ENCODE measurements at regions not wholly inside any gene's neighbourhood (a gene's known extent, or its start where the extent isn't known, plus 50 kb on each side); places are given as distances from the start of the nearest gene placed in this dataset.

DNA sequence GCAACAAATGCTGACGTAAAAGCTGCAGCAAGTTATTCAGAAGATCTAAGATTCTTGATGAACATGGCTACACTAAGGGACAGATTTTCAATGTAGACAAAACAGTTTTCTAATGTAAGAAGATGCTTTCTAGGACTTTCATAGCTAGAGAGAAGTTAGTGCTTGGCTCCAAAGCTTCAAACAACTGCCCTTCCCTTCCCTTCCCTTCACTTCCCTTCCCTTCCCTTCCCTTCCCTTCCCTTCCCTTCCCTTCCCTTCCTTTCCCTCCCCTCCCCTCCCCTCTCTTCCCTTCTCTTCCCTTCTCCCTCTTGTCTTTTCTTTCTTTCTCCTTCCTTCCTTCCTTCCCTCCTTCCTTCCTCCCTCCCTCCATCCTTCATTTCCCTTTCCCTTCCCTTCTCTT lies 365.3 kb upstream of the ADGRL4 start:
- no peak overlapping the region for H3K9ac ChIP-seq (ENCODE audit: extremely low read depth, low read length, poor library complexity, severe bottlenecking)
- peaks cover 20% of the 10 kb centered on the region for H3K4me1 Mint-ChIP-seq
- no peaks in the 10 kb centered on the region for H3K36me3 Mint-ChIP-seq (ENCODE audit: low read depth)
- H3K27me3 ChIP-seq (ENCODE audit: control insufficient read depth, insufficient read depth, low read length, poor library complexity, severe bottlenecking): no peaks in the 10 kb centered on the region
- H3K36me3 ChIP-seq (ENCODE audit: control insufficient read depth, insufficient read depth, low read length): no peaks in the 10 kb centered on the region
- no peak overlapping the region for H3K4me3 ChIP-seq (ENCODE audit: low read length)
- no peak overlapping the region for H3K27ac ChIP-seq (ENCODE audit: low read depth, low read length)
- no peaks in the 10 kb centered on the region for H3K27me3 Mint-ChIP-seq (ENCODE audit: insufficient read depth)
- TF ChIP-seq, protein P1, sequence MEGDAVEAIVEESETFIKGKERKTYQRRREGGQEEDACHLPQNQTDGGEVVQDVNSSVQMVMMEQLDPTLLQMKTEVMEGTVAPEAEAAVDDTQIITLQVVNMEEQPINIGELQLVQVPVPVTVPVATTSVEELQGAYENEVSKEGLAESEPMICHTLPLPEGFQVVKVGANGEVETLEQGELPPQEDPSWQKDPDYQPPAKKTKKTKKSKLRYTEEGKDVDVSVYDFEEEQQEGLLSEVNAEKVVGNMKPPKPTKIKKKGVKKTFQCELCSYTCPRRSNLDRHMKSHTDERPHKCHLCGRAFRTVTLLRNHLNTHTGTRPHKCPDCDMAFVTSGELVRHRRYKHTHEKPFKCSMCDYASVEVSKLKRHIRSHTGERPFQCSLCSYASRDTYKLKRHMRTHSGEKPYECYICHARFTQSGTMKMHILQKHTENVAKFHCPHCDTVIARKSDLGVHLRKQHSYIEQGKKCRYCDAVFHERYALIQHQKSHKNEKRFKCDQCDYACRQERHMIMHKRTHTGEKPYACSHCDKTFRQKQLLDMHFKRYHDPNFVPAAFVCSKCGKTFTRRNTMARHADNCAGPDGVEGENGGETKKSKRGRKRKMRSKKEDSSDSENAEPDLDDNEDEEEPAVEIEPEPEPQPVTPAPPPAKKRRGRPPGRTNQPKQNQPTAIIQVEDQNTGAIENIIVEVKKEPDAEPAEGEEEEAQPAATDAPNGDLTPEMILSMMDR (conservative IDR thresholded peaks at IDR 0.05): no peak
- H3K9me3 ChIP-seq (ENCODE audit: control insufficient read depth, low read length): no peaks in the 10 kb centered on the region
- 91 to 95% methylated on average over 1 of the region's 1 CpG for WGBS, 2 experiments (ENCODE audit: insufficient coverage in 1 of 2, insufficient read length in 1 of 2)
- H3K27ac Mint-ChIP-seq: no peak overlapping the region
- no peaks in the 10 kb centered on the region for H3K9me3 Mint-ChIP-seq
- peaks cover 4% of the 10 kb centered on the region for H3K4me1 ChIP-seq (ENCODE audit: control insufficient read depth, insufficient read depth, low read length)
- DNase-seq: no peak
- no peak overlapping the region for H3K4me3 Mint-ChIP-seq

GRCh38 chr1:79369091-79369490 lies 362.6 kb upstream of the ADGRL4 start:
- 89 to 90% methylated on average over 3 of the region's 3 CpGs for WGBS, 2 experiments (ENCODE audit: insufficient coverage in 1 of 2, insufficient read length in 1 of 2)
- no peak overlapping the region for H3K27ac Mint-ChIP-seq
- H3K9me3 Mint-ChIP-seq: no peaks in the 10 kb centered on the region

DNA sequence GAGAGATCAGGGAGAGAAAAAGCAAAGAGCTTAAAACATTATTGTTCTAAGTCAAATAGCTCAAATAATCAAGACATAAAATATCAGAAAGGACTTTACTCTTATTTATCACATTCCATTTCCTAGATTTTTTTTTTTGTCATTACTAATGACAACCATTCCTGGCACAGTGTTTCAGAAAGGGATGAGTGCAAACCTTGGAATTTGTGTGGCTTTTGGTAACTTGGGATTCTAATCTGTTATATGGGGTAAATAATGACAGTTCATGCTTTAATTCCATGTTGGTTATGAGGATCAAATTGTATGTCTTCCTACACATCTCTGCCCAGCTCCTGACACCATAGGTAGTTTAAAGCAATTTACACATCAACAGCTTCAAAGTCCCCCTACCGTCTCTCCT lies 358.4 kb upstream of the ADGRL4 start:
- H3K4me1 Mint-ChIP-seq: peaks cover 3% of the 10 kb centered on the region
- no peak overlapping the region for H3K4me3 Mint-ChIP-seq
- Histone ChIP-seq H3K27ac (ENCODE audit: low read depth, low read length) (no peak overlapping the region), H3K9ac (ENCODE audit: extremely low read depth, low read length, poor library complexity, severe bottlenecking) (no peak overlapping the region), H3K9me3 (ENCODE audit: control insufficient read depth, low read length) (no peaks in the 10 kb centered on the region), H3K27me3 (ENCODE audit: control insufficient read depth, insufficient read depth, low read length, poor library complexity, severe bottlenecking) (no peaks in the 10 kb centered on the region), H3K4me1 (ENCODE audit: control insufficient read depth, insufficient read depth, low read length) (no peaks in the 10 kb centered on the region), H3K4me3 (ENCODE audit: low read length) (no peak overlapping the region), H3K36me3 (ENCODE audit: control insufficient read depth, insufficient read depth, low read length) (no peaks in the 10 kb centered on the region)
- H3K27me3 Mint-ChIP-seq (ENCODE audit: insufficient read depth): no peaks in the 10 kb centered on the region
- no peak for DNase-seq
- no peaks in the 10 kb centered on the region for H3K36me3 Mint-ChIP-seq (ENCODE audit: low read depth)
- no peaks in the 10 kb centered on the region for H3K9me3 Mint-ChIP-seq
- TF ChIP-seq, protein P1 (conservative IDR thresholded peaks at IDR 0.05): no peak
- 79% methylated on average over 1 of the region's 1 CpG; no CpG with 5 or more reads in 1 of the 2 experiments for WGBS, 2 experiments (ENCODE audit: insufficient coverage in 1 of 2, insufficient read length in 1 of 2)
- H3K27ac Mint-ChIP-seq: no peak overlapping the region

More at GRCh38 chr1:79369091-79369490, 362.6 kb upstream of the ADGRL4 start:
- TF ChIP-seq, protein P1 (conservative IDR thresholded peaks at IDR 0.05): no peak
- H3K4me3 ChIP-seq (ENCODE audit: low read length): no peak overlapping the region
- DNase-seq: no peak
- H3K9ac ChIP-seq (ENCODE audit: extremely low read depth, low read length, poor library complexity, severe bottlenecking): no peak overlapping the region
- H3K27me3 ChIP-seq (ENCODE audit: control insufficient read depth, insufficient read depth, low read length, poor library complexity, severe bottlenecking): no peaks in the 10 kb centered on the region
- no peaks in the 10 kb centered on the region for H3K27me3 Mint-ChIP-seq (ENCODE audit: insufficient read depth)
- H3K36me3 Mint-ChIP-seq (ENCODE audit: low read depth): no peaks in the 10 kb centered on the region
- H3K4me3 Mint-ChIP-seq: no peak overlapping the region
- H3K27ac ChIP-seq (ENCODE audit: low read depth, low read length): no peak overlapping the region
- no peaks in the 10 kb centered on the region for H3K36me3 ChIP-seq (ENCODE audit: control insufficient read depth, insufficient read depth, low read length)
- H3K9me3 ChIP-seq (ENCODE audit: control insufficient read depth, low read length): no peaks in the 10 kb centered on the region
- peaks cover 6% of the 10 kb centered on the region for H3K4me1 Mint-ChIP-seq
- no peaks in the 10 kb centered on the region for H3K4me1 ChIP-seq (ENCODE audit: control insufficient read depth, insufficient read depth, low read length)

Measured in endodermal cell (in vitro differentiated cells).